IMR-90 (cell line): ENCODE measurements at regions not wholly inside any gene's neighbourhood (a gene's known extent, or its start where the extent isn't known, plus 50 kb on each side); places are given as distances from the start of the nearest gene placed in this dataset.

Experiments used
- ATAC-seq: fragments of 200-7000 bp; cut with Tn5 transposase; 2 replicates; pipeline ENCODE4 v1.9.1; 2020; ENCODE audit warnings: low read depth, mild to moderate bottlenecking, moderate library complexity
- BruUV-seq: library from RNA; stranded (reverse); fragments of 400-500 nt; replicated peaks from 2 replicates; lab custom pipeline; 2021; lab: Mats Ljungman, UMichigan
- CTCF ChIA-PET: fragments of 300-600 bp; formaldehyde crosslinking; extraction: SDS; loops from one replicate; lab custom pipeline; 2021; ENCODE audit warnings: antibody characterized with exemption; lab: Yijun Ruan, JAX
- POLR2A ChIA-PET: fragments of 300-600 bp; sonication (Branson Sonifier 250); formaldehyde crosslinking; loops from one replicate; lab custom pipeline; 2022; ENCODE audit warnings: antibody characterized with exemption; ENCODE audit not compliant: unreplicated experiment; lab: Charles Lee
- DNase-seq: peaks from one replicate; pipeline ENCODE4 v3.0.0; 2013
- H2AFZ ChIP-seq: replicated peaks from 2 replicates; pipeline ENCODE3; 2013; ENCODE audit warnings: low read length, mild to moderate bottlenecking; ENCODE audit not compliant: poor library complexity
- H2AK5ac ChIP-seq: 2 replicates; pipeline ENCODE4 v1.6.1; 2013; ENCODE audit warnings: low read depth, low read length, inconsistent platforms
- H2AK9ac ChIP-seq: replicated peaks from 2 replicates; pipeline ENCODE3; 2013; ENCODE audit warnings: mild to moderate bottlenecking, low read depth, low read length, moderate library complexity; ENCODE audit not compliant: poor library complexity
- H2BK120ac ChIP-seq: 2 replicates; pipeline ENCODE4 v1.6.1; 2013; ENCODE audit warnings: low read depth, low read length, inconsistent platforms
- H2BK15ac ChIP-seq: 3 replicates; pipeline ENCODE4 v1.6.1; 2013; ENCODE audit warnings: low read depth, low read length, inconsistent platforms
- H2BK20ac ChIP-seq: 2 replicates; pipeline ENCODE4 v1.6.1; 2013; ENCODE audit warnings: low read depth, mild to moderate bottlenecking, inconsistent platforms, low read length, moderate library complexity
- H2BK5ac ChIP-seq: 2 replicates; pipeline ENCODE4 v1.6.1; 2013; ENCODE audit warnings: mild to moderate bottlenecking, low read depth, low read length, inconsistent platforms; ENCODE audit not compliant: poor library complexity, severe bottlenecking
- H3K14ac ChIP-seq: replicated peaks from 2 replicates; pipeline ENCODE4 v1.6.1; 2013; ENCODE audit warnings: low read depth, low read length, inconsistent platforms
- H3K18ac ChIP-seq: 2 replicates; pipeline ENCODE4 v1.6.1; 2013; ENCODE audit warnings: low read depth, low read length, control low read depth
- H3K23ac ChIP-seq: 2 replicates; pipeline ENCODE4 v1.6.1; 2013; ENCODE audit warnings: low read depth, low read length, inconsistent platforms
- H3K27ac ChIP-seq: 2 replicates; pipeline ENCODE4 v1.5.1; 2013; ENCODE audit warnings: mild to moderate bottlenecking, control low read depth, low read length; ENCODE audit not compliant: insufficient read depth
- H3K27me3 ChIP-seq: 2 replicates; pipeline ENCODE4 v1.6.1; 2013; ENCODE audit warnings: low read length; ENCODE audit not compliant: control insufficient read depth, insufficient read depth
- H3K36me3 ChIP-seq: 2 replicates; pipeline ENCODE4 v1.6.1; 2013; ENCODE audit warnings: low read length, mixed read lengths; ENCODE audit not compliant: control insufficient read depth, insufficient read depth
- H3K4ac ChIP-seq: 2 replicates; pipeline ENCODE4 v1.6.1; 2013; ENCODE audit warnings: low read depth, low read length, inconsistent platforms
- H3K4me1 ChIP-seq: 2 replicates; pipeline ENCODE4 v1.6.1; 2013; ENCODE audit warnings: low read length, mixed read lengths; ENCODE audit not compliant: control insufficient read depth, insufficient read depth
- H3K4me2 ChIP-seq: 2 replicates; pipeline ENCODE4 v1.6.1; 2013; ENCODE audit warnings: low read depth, mild to moderate bottlenecking, control low read depth, low read length, moderate library complexity
- H3K4me3 ChIP-seq: 2 replicates; pipeline ENCODE4 v1.5.1; 2013; ENCODE audit warnings: low read depth, mild to moderate bottlenecking, control low read depth, low read length, moderate library complexity; ENCODE audit not compliant: insufficient read depth
- H3K56ac ChIP-seq: 2 replicates; pipeline ENCODE4 v1.6.1; 2013; ENCODE audit warnings: low read length, inconsistent platforms; ENCODE audit not compliant: insufficient read depth; ENCODE audit errors: extremely low read depth
- H3K79me1 ChIP-seq, 2 experiments: 2 replicates each; pipeline ENCODE4 v1.6.1; 2013; ENCODE audit warnings: low read length in 2 of 2, inconsistent platforms in 1 of 2, low read depth in 1 of 2
- H3K9ac ChIP-seq: 2 replicates; pipeline ENCODE4 v1.6.1; 2013; ENCODE audit warnings: low read depth, low read length, control low read depth
- H3K9me1 ChIP-seq: 2 replicates; pipeline ENCODE4 v1.6.1; 2013; ENCODE audit warnings: low read length, inconsistent platforms; ENCODE audit not compliant: insufficient read depth
- H3K9me3 ChIP-seq: 2 replicates; pipeline ENCODE4 v1.6.1; 2013; ENCODE audit warnings: low read length; ENCODE audit not compliant: control insufficient read depth, insufficient read depth
- H4K20me1 ChIP-seq: 2 replicates; pipeline ENCODE4 v1.6.1; 2013; ENCODE audit warnings: low read length, inconsistent platforms; ENCODE audit not compliant: insufficient read depth
- H4K5ac ChIP-seq: 2 replicates; pipeline ENCODE4 v1.6.1; 2013; ENCODE audit warnings: mild to moderate bottlenecking, low read depth, low read length, control low read depth
- H4K8ac ChIP-seq, 2 experiments: 2 replicates each; pipeline ENCODE4 v1.6.1; 2013; ENCODE audit warnings: low read depth in 2 of 2, low read length in 2 of 2, control low read depth in 1 of 2, inconsistent platforms in 1 of 2
- H4K91ac ChIP-seq: 2 replicates; pipeline ENCODE4 v1.6.1; 2013; ENCODE audit warnings: low read depth, low read length, inconsistent platforms; ENCODE audit not compliant: insufficient read depth
- BHLHE40 ChIP-seq: fragments of 150-350 bp; IDR thresholded peaks from 2 replicates; pipeline ENCODE4 v1.6.1; 2016; ENCODE audit warnings: mild to moderate bottlenecking, low read depth, low read length
- CEBPB ChIP-seq: IDR thresholded peaks from 2 replicates; pipeline ENCODE4 v1.6.1; 2012; ENCODE audit warnings: low read depth, low read length, improper control_type of control experiment
- CHD1 ChIP-seq: IDR thresholded peaks from 2 replicates; pipeline ENCODE4 v1.6.1; 2012; ENCODE audit warnings: low read depth, low read length, improper control_type of control experiment
- FOS ChIP-seq: fragments of 150-350 bp; IDR thresholded peaks from 2 replicates; pipeline ENCODE4 v1.6.1; 2016; ENCODE audit warnings: low read depth, low read length
- MAFK ChIP-seq: IDR thresholded peaks from 2 replicates; pipeline ENCODE4 v1.6.1; 2012; ENCODE audit warnings: low read depth, low read length, improper control_type of control experiment
- MAZ ChIP-seq: IDR thresholded peaks from 2 replicates; pipeline ENCODE4 v1.6.1; 2012; ENCODE audit warnings: low read depth, mild to moderate bottlenecking, low read length, improper control_type of control experiment, moderate library complexity, borderline replicate concordance
- RAD21 ChIP-seq: IDR thresholded peaks from 2 replicates; pipeline ENCODE4 v1.6.1; 2012; ENCODE audit warnings: low read length, improper control_type of control experiment
- RCOR1 ChIP-seq: IDR thresholded peaks from 2 replicates; pipeline ENCODE4 v1.6.1; 2012; ENCODE audit warnings: mild to moderate bottlenecking, low read length, improper control_type of control experiment; ENCODE audit not compliant: insufficient replicate concordance
- USF2 ChIP-seq: fragments of 150-350 bp; IDR thresholded peaks from 2 replicates; pipeline ENCODE4 v1.6.1; 2017; ENCODE audit warnings: mild to moderate bottlenecking, antibody characterized with exemption, low read length, low read depth
- WGBS, 2 experiments: methylation state at CpG; one replicate each; pipeline versions ENCODE4 v1.1.5 to v1.1.7; 2013; ENCODE audit warnings: missing lambda C conversion rate in 2 of 2; ENCODE audit not compliant: insufficient read length in 1 of 2; ENCODE audit errors: extremely low coverage in 2 of 2; 5-methylcytosine and 5-hydroxymethylcytosine counted together
- dilution Hi-C: fragments of 300-500 bp; cut with HindIII; formaldehyde crosslinking; loops from one replicate; pipeline ENCODE4 v1.14.3; 2018; ENCODE audit warnings: low sequenced_read_pairs; ENCODE audit not compliant: unreplicated experiment
- in situ Hi-C: fragments of 300-500 bp; cut with MboI; formaldehyde crosslinking; loops from 3 replicates; pipeline ENCODE4 v1.14.3; 2019; ENCODE audit warnings: low sequenced_read_pairs, inconsistent platforms, mixed read lengths
- intact Hi-C: fragments of 100-400 bp; cut with micrococcal nuclease; formaldehyde crosslinking; loops from 2 replicates; pipeline ENCODE4 v1.10.0; 2022
- TF ChIP-seq, protein P1 (sequence below): conservative IDR thresholded peaks from 2 replicates; pipeline ENCODE4 v1.5.1; 2012; ENCODE audit warnings: mild to moderate bottlenecking, low read depth, low read length, improper control_type of control experiment
- TF ChIP-seq, protein P2 (sequence below): fragments of 150-350 bp; IDR thresholded peaks from 2 replicates; pipeline ENCODE4 v1.6.1; 2016; ENCODE audit warnings: low read depth, mild to moderate bottlenecking, low read length, moderate library complexity, borderline replicate concordance

GRCh38 chrX:37955273-37955672 lies 51.1 kb upstream of the SYTL5 start:
- ATAC-seq (no peak), DNase-seq (no peak)
- no peak overlapping the region for H3K4me2 ChIP-seq
- H2AFZ ChIP-seq: no peak overlapping the region
- H3K36me3 ChIP-seq: no peaks in the 10 kb centered on the region
- H2AK5ac ChIP-seq: no peak overlapping the region
- no peak overlapping the region for H2BK5ac ChIP-seq
- H3K56ac ChIP-seq: no peak overlapping the region
- no peak overlapping the region for H3K9ac ChIP-seq
- no peak overlapping the region for H3K18ac ChIP-seq
- BruUV-seq: no TSS peak
- no peaks in the 10 kb centered on the region for H4K20me1 ChIP-seq
- H3K4me3 ChIP-seq: no peak overlapping the region
- H3K9me1 ChIP-seq: no peaks in the 10 kb centered on the region
- H2BK20ac ChIP-seq: no peak overlapping the region
- H4K8ac ChIP-seq: no peak overlapping the region
- in situ Hi-C loops: no loop called here
- H2BK15ac ChIP-seq: no peak overlapping the region
- dilution Hi-C loops: no loop called here
- H3K4ac ChIP-seq: no peak overlapping the region
- no peak overlapping the region for H2BK120ac ChIP-seq
- H3K27ac ChIP-seq: no peak overlapping the region
- H2AK9ac ChIP-seq: no peak overlapping the region
- intact Hi-C loops: no loop called here
- no peak overlapping the region for H3K23ac ChIP-seq
- ChIA-PET POLR2A (no interaction called here), CTCF (no interaction called here)
- TF ChIP-seq RCOR1 (no peak), MAFK (no peak), MAZ (no peak), FOS (no peak), CHD1 (no peak), BHLHE40 (no peak), CEBPB (no peak), USF2 (no peak), RAD21 (no peak)
- TF ChIP-seq, protein P1, sequence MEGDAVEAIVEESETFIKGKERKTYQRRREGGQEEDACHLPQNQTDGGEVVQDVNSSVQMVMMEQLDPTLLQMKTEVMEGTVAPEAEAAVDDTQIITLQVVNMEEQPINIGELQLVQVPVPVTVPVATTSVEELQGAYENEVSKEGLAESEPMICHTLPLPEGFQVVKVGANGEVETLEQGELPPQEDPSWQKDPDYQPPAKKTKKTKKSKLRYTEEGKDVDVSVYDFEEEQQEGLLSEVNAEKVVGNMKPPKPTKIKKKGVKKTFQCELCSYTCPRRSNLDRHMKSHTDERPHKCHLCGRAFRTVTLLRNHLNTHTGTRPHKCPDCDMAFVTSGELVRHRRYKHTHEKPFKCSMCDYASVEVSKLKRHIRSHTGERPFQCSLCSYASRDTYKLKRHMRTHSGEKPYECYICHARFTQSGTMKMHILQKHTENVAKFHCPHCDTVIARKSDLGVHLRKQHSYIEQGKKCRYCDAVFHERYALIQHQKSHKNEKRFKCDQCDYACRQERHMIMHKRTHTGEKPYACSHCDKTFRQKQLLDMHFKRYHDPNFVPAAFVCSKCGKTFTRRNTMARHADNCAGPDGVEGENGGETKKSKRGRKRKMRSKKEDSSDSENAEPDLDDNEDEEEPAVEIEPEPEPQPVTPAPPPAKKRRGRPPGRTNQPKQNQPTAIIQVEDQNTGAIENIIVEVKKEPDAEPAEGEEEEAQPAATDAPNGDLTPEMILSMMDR: no peak
- TF ChIP-seq, protein P2, sequence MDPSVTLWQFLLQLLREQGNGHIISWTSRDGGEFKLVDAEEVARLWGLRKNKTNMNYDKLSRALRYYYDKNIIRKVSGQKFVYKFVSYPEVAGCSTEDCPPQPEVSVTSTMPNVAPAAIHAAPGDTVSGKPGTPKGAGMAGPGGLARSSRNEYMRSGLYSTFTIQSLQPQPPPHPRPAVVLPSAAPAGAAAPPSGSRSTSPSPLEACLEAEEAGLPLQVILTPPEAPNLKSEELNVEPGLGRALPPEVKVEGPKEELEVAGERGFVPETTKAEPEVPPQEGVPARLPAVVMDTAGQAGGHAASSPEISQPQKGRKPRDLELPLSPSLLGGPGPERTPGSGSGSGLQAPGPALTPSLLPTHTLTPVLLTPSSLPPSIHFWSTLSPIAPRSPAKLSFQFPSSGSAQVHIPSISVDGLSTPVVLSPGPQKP: no peak
- no peak overlapping the region for H4K91ac ChIP-seq
- no peaks in the 10 kb centered on the region for H3K4me1 ChIP-seq
- no peaks in the 10 kb centered on the region for H3K9me3 ChIP-seq
- WGBS, 2 experiments: no CpG with 5 or more reads among the region's 3 CpGs
- H3K14ac ChIP-seq: no peak overlapping the region
- H3K27me3 ChIP-seq: no peaks in the 10 kb centered on the region
- no peaks in the 10 kb centered on the region for H3K79me1 ChIP-seq
- H4K5ac ChIP-seq: no peak overlapping the region
